CD4-positive, alpha-beta T cell (primary cell): ENCODE measurements at regions not wholly inside any gene's neighbourhood (a gene's known extent, or its start where the extent isn't known, plus 50 kb on each side); places are given as distances from the start of the nearest gene placed in this dataset.

Experiments
- ATAC-seq: fragments of 200-7000 bp; cut with Tn5 transposase; one replicate; pipeline ENCODE4 v1.10.0; 2022; ENCODE audit warnings: mild to moderate bottlenecking; ENCODE audit not compliant: poor library complexity
- CTCF ChIA-PET: fragments of 350-600 bp; sonication (Branson Sonifier 250); formaldehyde crosslinking; loops from one replicate; lab custom pipeline; 2021; ENCODE audit warnings: antibody characterized with exemption, inconsistent platforms; lab: Charles Lee
- POLR2A ChIA-PET: fragments of 350-600 bp; sonication (Branson Sonifier 250); formaldehyde crosslinking; loops from one replicate; lab custom pipeline; 2021; ENCODE audit warnings: antibody characterized with exemption, inconsistent platforms; lab: Charles Lee
- DNase-seq, 14 experiments: peaks; one replicate each; pipeline ENCODE4 v3.0.0-alpha.2; 2013 to 2020; ENCODE audit warnings: mixed read lengths in 2 of 14
- H3K27ac ChIP-seq, 2 donors: one replicate each; pipeline versions ENCODE4 v1.5.1 to v1.7.0; 2013; ENCODE audit warnings: low read length in 2 of 2, low read depth in 1 of 2, mild to moderate bottlenecking in 1 of 2
- H3K27me3 ChIP-seq, 2 experiments: 1 replicate in 1 of 2; 2 replicates in 1 of 2; pipeline versions ENCODE4 v1.6.1 to v1.7.0; 2013; ENCODE audit warnings: low read length in 2 of 2, control low read depth in 1 of 2, mild to moderate bottlenecking in 1 of 2, moderate library complexity in 1 of 2; ENCODE audit not compliant: insufficient read depth in 2 of 2, control insufficient read depth in 1 of 2
- H3K36me3 ChIP-seq: one replicate; pipeline ENCODE4 v1.6.1; 2013; ENCODE audit warnings: low read length, control low read depth; ENCODE audit not compliant: insufficient read depth
- H3K4me1 ChIP-seq: one replicate; pipeline ENCODE4 v1.6.1; 2013; ENCODE audit warnings: low read length, control low read depth; ENCODE audit not compliant: insufficient read depth
- H3K4me3 ChIP-seq: one replicate; pipeline ENCODE4 v1.5.1; 2013; ENCODE audit warnings: mild to moderate bottlenecking, low read length, moderate library complexity
- H3K9me3 ChIP-seq, 2 experiments: 1 replicate in 1 of 2; 2 replicates in 1 of 2; pipeline versions ENCODE4 v1.6.1 to v1.7.0; 2013; ENCODE audit warnings: low read length in 2 of 2, mild to moderate bottlenecking in 2 of 2, control low read depth in 1 of 2, moderate library complexity in 1 of 2; ENCODE audit not compliant: control insufficient read depth in 1 of 2, insufficient read depth in 1 of 2
- H3K27ac Mint-ChIP-seq: one replicate; pipeline ENCODE4 v1.8.0; 2020; ENCODE audit warnings: mixed read lengths
- H3K27me3 Mint-ChIP-seq: one replicate; pipeline ENCODE4 v1.8.0; 2021; ENCODE audit warnings: mixed read lengths
- H3K36me3 Mint-ChIP-seq: one replicate; pipeline ENCODE4 v1.8.0; 2021; ENCODE audit warnings: low read depth, mixed read lengths
- H3K4me1 Mint-ChIP-seq: one replicate; pipeline ENCODE4 v1.8.0; 2021; ENCODE audit warnings: low read depth, mixed read lengths
- H3K4me3 Mint-ChIP-seq: one replicate; pipeline ENCODE4 v1.8.0; 2020; ENCODE audit warnings: mild to moderate bottlenecking, mixed read lengths
- H3K9me3 Mint-ChIP-seq: one replicate; pipeline ENCODE4 v1.8.0; 2020; ENCODE audit warnings: mixed read lengths
- CTCF ChIP-seq: fragments of 200-600 bp; IDR thresholded peaks from one replicate; pipeline ENCODE4 v1.8.0; 2022; ENCODE audit warnings: antibody characterized with exemption, mild to moderate bottlenecking
- intact Hi-C, 2 experiments: fragments of 100-400 bp; cut with DNase I in 1 of 2; cut with micrococcal nuclease in 1 of 2; formaldehyde crosslinking; loops; one replicate each; pipeline versions ENCODE4 v1.15.1 to v1.9.0; 2023 to 2025; cut with DNase I, micrococcal nuclease

GRCh38 chr11:16607675-16608644 is 130.5 kb upstream of the C11orf58 start:
- no peak for TF ChIP-seq CTCF
- H3K27me3 Mint-ChIP-seq, result peaks cover 57% of the 10 kb centered on the region
- Histone ChIP-seq H3K4me1 (peaks cover 46% of the 10 kb centered on the region), H3K36me3 (no peaks in the 10 kb centered on the region), H3K4me3 (no peak overlapping the region), H3K27me3 (peaks cover 89 to 94% of the 10 kb centered on the region in 2 experiments), H3K27ac (no peak overlapping the region), H3K9me3 (peaks cover 6 to 48% of the 10 kb centered on the region in 2 experiments)
- peaks cover 26% of the 10 kb centered on the region for H3K4me1 Mint-ChIP-seq
- ChIA-PET POLR2A (interaction anchor here (0.9 kb wide), 1 partner anchor 130 kb away, joined by 3 read pairs; the partner anchor contains the start of gene C11orf58), CTCF (no interaction called here)
- H3K36me3 Mint-ChIP-seq, result no peaks in the 10 kb centered on the region
- H3K4me3 Mint-ChIP-seq, result no peak overlapping the region
- no peak overlapping the region for H3K27ac Mint-ChIP-seq
- intact Hi-C loops, result loop anchor here in 1 of 2 experiments (10.0 kb wide), 1 partner anchor 1693 kb away; no protein-coding TSS in a partner anchor
- no peaks in the 10 kb centered on the region for H3K9me3 Mint-ChIP-seq
- DNase-seq, result peak in 2 of 14 experiments; percentile 10 to 11
- no peak for ATAC-seq

- POLR2A ChIA-PET, result no interaction called here
- H3K4me1 Mint-ChIP-seq, result peaks cover 16% of the 10 kb centered on the region
- ATAC-seq, result no peak
- Histone ChIP-seq H3K36me3 (no peaks in the 10 kb centered on the region), H3K27me3 (peaks cover 88 to 97% of the 10 kb centered on the region in 2 experiments), H3K27ac (no peak overlapping the region), H3K4me3 (peak overlapping the region; percentile 39), H3K4me1 (peaks cover 41% of the 10 kb centered on the region), H3K9me3 (peaks cover 6 to 52% of the 10 kb centered on the region in 2 experiments)
- H3K27ac Mint-ChIP-seq, result no peak overlapping the region
- peaks cover 57% of the 10 kb centered on the region for H3K27me3 Mint-ChIP-seq
- CTCF ChIA-PET, result interaction anchor here (0.7 to 0.8 kb wide), 2 partner anchors 11 to 153 kb away, joined by 3 read pairs; no protein-coding TSS in a partner anchor
- H3K4me3 Mint-ChIP-seq, result peak overlapping the region; percentile 80
- TF ChIP-seq CTCF, result no peak
- H3K9me3 Mint-ChIP-seq, result no peaks in the 10 kb centered on the region
- no peaks in the 10 kb centered on the region for H3K36me3 Mint-ChIP-seq
- intact Hi-C loops, result loop anchor here in 1 of 2 experiments (10.0 kb wide), 1 partner anchor 1692 kb away; no protein-coding TSS in a partner anchor
- peak in 2 of 14 experiments; percentile 16 to 17 for DNase-seq
These were observed 131.4 kb upstream of the C11orf58 start for GRCh38 chr11:16606784-16607674.
